ENCODE measurements at regions not wholly inside any gene's neighbourhood (a gene's known extent, or its start where the extent isn't known, plus 50 kb on each side); places are given as distances from the start of the nearest gene placed in this dataset.

DNA sequence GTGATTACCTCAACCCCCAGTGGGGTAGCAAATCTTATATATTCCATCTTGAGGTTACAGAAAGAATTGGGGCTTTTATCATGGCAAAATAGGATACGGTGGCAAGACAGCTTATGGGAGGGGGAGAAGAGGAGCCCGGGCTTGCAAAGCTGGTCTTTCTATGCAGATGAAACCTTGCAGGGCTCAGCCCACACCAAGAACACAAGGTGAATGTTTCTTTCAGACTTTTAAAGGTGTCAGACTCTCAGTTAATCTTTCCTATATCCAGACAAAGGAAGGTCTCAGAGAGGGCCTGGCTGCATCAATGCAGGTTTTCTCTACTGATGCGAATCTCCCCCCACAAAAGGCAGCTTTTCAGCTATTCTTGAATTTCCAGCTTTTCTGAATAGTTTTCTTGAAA lies 59.9 kb upstream of the WDR17 start:
- CTCF ChIA-PET = no interaction called here
- POLR2A ChIA-PET = no interaction called here
- no peak overlapping the region for H3K4me3 ChIP-seq (ENCODE audit: low read depth, low read length)

DNA sequence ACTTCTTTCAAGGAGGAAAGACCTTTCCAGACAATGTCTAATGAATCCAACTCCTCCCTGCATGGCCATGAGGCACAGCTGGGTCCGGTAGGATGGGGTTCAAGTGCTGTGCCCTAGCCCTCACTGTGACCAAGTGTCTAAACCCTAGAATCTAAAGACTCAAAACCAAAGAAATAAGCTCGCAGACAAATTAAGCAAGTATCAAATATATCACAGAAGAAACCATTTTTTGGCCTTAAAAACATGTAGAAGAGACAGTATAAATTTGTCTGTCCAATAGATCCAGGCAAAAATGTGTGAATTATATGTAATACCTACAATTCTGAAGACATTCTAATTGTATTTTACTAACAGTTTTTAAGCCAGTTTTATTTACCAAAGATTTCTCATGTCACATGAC lies 56.4 kb upstream of the WDR17 start:
- Histone ChIP-seq H3K36me3 (ENCODE audit: control insufficient read depth, insufficient read depth, low read length) (no peaks in the 10 kb centered on the region), H3K27me3 (ENCODE audit: control insufficient read depth, insufficient read depth, low read length) (no peaks in the 10 kb centered on the region; the same call in 1 of the 2 replicates), H3K4me3 (ENCODE audit: low read depth, low read length) (no peak overlapping the region)
- no peak for TF ChIP-seq CTCF (IDR thresholded peaks at IDR 0.05; ENCODE audit: insufficient read depth, low read depth, low read length)
- POLR2A ChIA-PET = no interaction called here
- CTCF ChIA-PET = no interaction called here
- DNase-seq (ENCODE audit: low read depth) = no peak

More for the DNA sequence above, 59.9 kb upstream of the WDR17 start:
- TF ChIP-seq CTCF (IDR thresholded peaks at IDR 0.05; ENCODE audit: insufficient read depth, low read depth, low read length) = no peak
- DNase-seq (ENCODE audit: low read depth) = no peak
- H3K36me3 ChIP-seq (ENCODE audit: control insufficient read depth, insufficient read depth, low read length) = no peaks in the 10 kb centered on the region
- H3K27me3 ChIP-seq (ENCODE audit: control insufficient read depth, insufficient read depth, low read length) = peaks cover 12% of the 10 kb centered on the region

DNA sequence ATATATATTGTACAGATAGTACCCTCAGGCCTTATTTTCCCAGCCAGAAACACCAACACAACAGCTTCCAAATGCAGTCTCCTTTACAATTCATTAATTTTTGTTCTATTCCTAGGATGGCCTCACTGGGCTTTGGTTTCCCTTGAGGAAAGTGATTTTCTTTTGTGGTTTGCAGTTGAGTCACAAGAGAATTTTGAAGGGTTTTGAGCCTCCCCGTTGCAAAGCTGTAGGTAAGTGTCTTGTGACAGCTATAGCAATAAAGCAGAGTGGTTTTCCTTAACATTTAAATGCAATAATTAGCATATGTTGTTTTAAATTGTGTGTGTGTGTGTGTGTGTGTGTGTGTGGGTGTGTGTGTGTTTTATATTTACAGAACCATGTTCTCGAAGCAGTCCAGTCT lies 54.1 kb upstream of the WDR17 start:
- H3K4me3 ChIP-seq (ENCODE audit: low read depth, low read length) = no peak overlapping the region
- DNase-seq (ENCODE audit: low read depth) = no peak
- TF ChIP-seq CTCF (IDR thresholded peaks at IDR 0.05; ENCODE audit: insufficient read depth, low read depth, low read length) = no peak
- no peaks in the 10 kb centered on the region for H3K36me3 ChIP-seq (ENCODE audit: control insufficient read depth, insufficient read depth, low read length)
- CTCF ChIA-PET = interaction anchor here (1.4 kb wide), 1 partner anchor 11 kb away, joined by 3 read pairs; no protein-coding TSS in a partner anchor
- no peaks in the 10 kb centered on the region; the same call in 1 of the 2 replicates for H3K27me3 ChIP-seq (ENCODE audit: control insufficient read depth, insufficient read depth, low read length)
- POLR2A ChIA-PET = no interaction called here

GRCh38 chr4:176013476-176014247 lies 52.0 kb upstream of the WDR17 start:
- H3K4me3 ChIP-seq (ENCODE audit: low read depth, low read length) = no peak overlapping the region
- no peak for DNase-seq (ENCODE audit: low read depth)
- H3K36me3 ChIP-seq (ENCODE audit: control insufficient read depth, insufficient read depth, low read length) = no peaks in the 10 kb centered on the region
- no peak for TF ChIP-seq CTCF (IDR thresholded peaks at IDR 0.05; ENCODE audit: insufficient read depth, low read depth, low read length)
- ChIA-PET CTCF (no interaction called here), POLR2A (no interaction called here)
- no peaks in the 10 kb centered on the region for H3K27me3 ChIP-seq (ENCODE audit: control insufficient read depth, insufficient read depth, low read length)

DNA sequence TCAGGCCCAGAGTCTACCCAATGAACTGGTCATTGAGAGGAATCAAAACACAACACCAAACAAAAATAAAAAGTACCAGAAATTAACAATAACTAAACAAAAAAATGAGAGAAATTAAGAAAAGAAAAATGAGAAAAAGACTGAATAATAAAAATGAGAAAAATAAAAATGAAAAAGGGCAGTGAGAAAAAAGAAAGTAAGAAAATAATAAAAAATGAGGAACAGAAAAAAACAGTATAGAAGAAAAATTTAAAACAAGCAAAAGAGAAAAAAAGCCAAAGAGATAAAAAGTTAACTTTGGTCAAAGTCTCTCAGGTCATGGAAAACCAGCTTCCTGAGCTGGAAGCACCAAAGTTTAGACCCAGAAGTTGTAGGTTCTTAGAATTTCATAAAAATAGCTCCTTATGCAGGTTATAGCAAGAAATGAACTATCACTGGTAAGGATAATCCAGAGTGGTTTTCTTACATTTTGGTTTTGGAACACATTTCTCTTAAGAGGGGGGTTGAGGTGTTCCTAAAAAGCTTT lies 51.0 kb upstream of the WDR17 start:
- no peak for TF ChIP-seq CTCF (IDR thresholded peaks at IDR 0.05; ENCODE audit: insufficient read depth, low read depth, low read length)
- no peaks in the 10 kb centered on the region for H3K36me3 ChIP-seq (ENCODE audit: control insufficient read depth, insufficient read depth, low read length)
- no peak overlapping the region for H3K4me3 ChIP-seq (ENCODE audit: low read depth, low read length)
- DNase-seq (ENCODE audit: low read depth) = no peak
- CTCF ChIA-PET = no interaction called here
- no peaks in the 10 kb centered on the region for H3K27me3 ChIP-seq (ENCODE audit: control insufficient read depth, insufficient read depth, low read length)
- POLR2A ChIA-PET = no interaction called here

Data from BJ (cell line).